HCT116 (cell line): ENCODE measurements at regions not wholly inside any gene's neighbourhood (a gene's known extent, or its start where the extent isn't known, plus 50 kb on each side); places are given as distances from the start of the nearest gene placed in this dataset.

Experiments used
- ATAC-seq: fragments of 200-7000 bp; cut with Tn5 transposase; 2 replicates; pipeline ENCODE4 v1.9.1; 2020; ENCODE audit warnings: mild to moderate bottlenecking, moderate library complexity
- BruUV-seq: library from RNA; stranded (reverse); fragments of 400-500 nt; replicated peaks from 2 replicates; lab custom pipeline; 2021; lab: Mats Ljungman, UMichigan
- CTCF ChIA-PET: fragments of 300-600 bp; sonication (Branson Sonifier 250); formaldehyde crosslinking; loops from one replicate; lab custom pipeline; 2021; ENCODE audit warnings: antibody characterized with exemption; lab: Charles Lee
- POLR2A ChIA-PET: fragments of 300-600, 350-600 bp; sonication (Branson Sonifier 250); formaldehyde crosslinking; loops from one replicate; lab custom pipeline; 2021; ENCODE audit warnings: antibody characterized with exemption; lab: Charles Lee
- RAD21 ChIA-PET, 2 experiments: fragments of 300-600 bp; sonication (Branson Sonifier 250); formaldehyde crosslinking; loops; one replicate each; lab custom pipeline; 2023; ENCODE audit warnings: low total read pairs in 2 of 2; ENCODE audit not compliant: uncharacterized antibody in 2 of 2, unreplicated experiment in 2 of 2, low non-redundant PET in 1 of 2; lab: Charles Lee
- DNase-seq: peaks from one replicate; pipeline ENCODE4 v3.0.0-alpha.2; 2010; ENCODE audit warnings: low read depth, low spot score
- H2AFZ ChIP-seq: fragments of 200-600 bp; shearing (Covaris generic), sonication (generic); 2 replicates; pipeline ENCODE4 v1.6.1; 2017; ENCODE audit warnings: low read depth, mixed run types, mixed read lengths, antibody characterized with exemption, low read length; ENCODE audit not compliant: poor library complexity, severe bottlenecking
- H3K27ac ChIP-seq: 2 replicates; pipeline ENCODE4 v1.5.1; 2012; ENCODE audit warnings: low read depth, low read length
- H3K27me3 ChIP-seq: fragments of 200-600 bp; sonication (generic); 2 replicates; pipeline ENCODE4 v1.6.1; 2016; ENCODE audit warnings: mixed run types, low read length, mixed read lengths; ENCODE audit not compliant: insufficient read depth
- H3K36me3 ChIP-seq, 2 experiments: fragments of 200-500 bp in 1 of 2; fragments of 200-600 bp in 1 of 2; sonication (Bioruptor generic) in 1 of 2; sonication (generic) in 1 of 2; 2 replicates each; pipeline versions ENCODE4 v1.5.1 to v1.6.1; 2014 to 2016; ENCODE audit warnings: low read length in 2 of 2, inconsistent platforms in 1 of 2, mixed read lengths in 1 of 2, mixed run types in 1 of 2; ENCODE audit not compliant: insufficient read depth in 2 of 2, control insufficient read depth in 1 of 2
- H3K4me1 ChIP-seq, 2 experiments: fragments of 200-600 bp in 1 of 2; sonication (generic) in 1 of 2; 2 replicates each; pipeline versions ENCODE4 v1.5.1 to v1.6.1; 2012 to 2017; ENCODE audit warnings: low read length in 2 of 2, inconsistent platforms in 1 of 2, mild to moderate bottlenecking in 1 of 2, mixed read lengths in 1 of 2, mixed run types in 1 of 2, moderate library complexity in 1 of 2; ENCODE audit not compliant: insufficient read depth in 2 of 2, control insufficient read depth in 1 of 2
- H3K4me2 ChIP-seq: fragments of 200-600 bp; sonication (generic); 2 replicates; pipeline ENCODE4 v1.6.1; 2017; ENCODE audit warnings: mixed run types, low read length, mixed read lengths
- H3K4me3 ChIP-seq, 2 experiments: fragments of 200-600 bp in 1 of 2; sonication (generic) in 1 of 2; replicated peaks in 1 of 2; 2 replicates each; pipeline ENCODE4 v1.5.1; 2011 to 2016; ENCODE audit warnings: low read length in 2 of 2, control low read depth in 1 of 2, low read depth in 1 of 2, mild to moderate bottlenecking in 1 of 2, mixed read lengths in 1 of 2, mixed run types in 1 of 2
- H3K79me2 ChIP-seq: fragments of 200-600 bp; sonication (generic); 2 replicates; pipeline ENCODE4 v1.6.1; 2017; ENCODE audit warnings: mild to moderate bottlenecking, mixed run types, low read length, moderate library complexity, mixed read lengths; ENCODE audit not compliant: insufficient read depth
- H3K9ac ChIP-seq: fragments of 200-600 bp; sonication (generic); 2 replicates; pipeline ENCODE4 v1.6.1; 2016; ENCODE audit warnings: low read length, mixed read lengths
- H3K9me2 ChIP-seq: fragments of 200-600 bp; sonication (generic), shearing (Covaris generic); 2 replicates; pipeline ENCODE4 v1.6.1; 2017; ENCODE audit warnings: mixed run types, mild to moderate bottlenecking, moderate library complexity; ENCODE audit not compliant: insufficient read depth
- H3K9me3 ChIP-seq, 2 experiments: fragments of 200-500 bp in 1 of 2; fragments of 200-600 bp in 1 of 2; sonication (Bioruptor generic) in 1 of 2; sonication (generic) in 1 of 2; 2 replicates each; pipeline ENCODE4 v1.6.1; 2014 to 2017; ENCODE audit warnings: low read length in 2 of 2, mixed read lengths in 2 of 2, inconsistent platforms in 1 of 2, low read depth in 1 of 2, mild to moderate bottlenecking in 1 of 2, mixed run types in 1 of 2, moderate library complexity in 1 of 2; ENCODE audit not compliant: control insufficient read depth in 1 of 2, insufficient read depth in 1 of 2
- H4K20me1 ChIP-seq: fragments of 200-600 bp; sonication (generic), shearing (Covaris generic); 2 replicates; pipeline ENCODE4 v1.6.1; 2017; ENCODE audit warnings: mixed run types, mild to moderate bottlenecking, moderate library complexity; ENCODE audit not compliant: insufficient read depth
- EGR1 ChIP-seq: IDR thresholded peaks from 2 replicates; pipeline ENCODE4 v1.6.1; 2012; ENCODE audit warnings: low read depth
- EZH2phosphoT487 ChIP-seq: fragments of 200-600 bp; IDR thresholded peaks from 2 replicates; pipeline ENCODE4 v1.6.1; 2018; ENCODE audit warnings: antibody characterized with exemption, borderline replicate concordance
- FOSL1 ChIP-seq: IDR thresholded peaks from 2 replicates; pipeline ENCODE4 v1.6.1; 2012; ENCODE audit warnings: low read depth
- SRF ChIP-seq: IDR thresholded peaks from 2 replicates; pipeline ENCODE4 v1.6.1; 2012; ENCODE audit warnings: low read depth
- YY1 ChIP-seq: IDR thresholded peaks from 2 replicates; pipeline ENCODE4 v1.6.1; 2011; ENCODE audit warnings: low read length, low read depth, moderate library complexity, mild to moderate bottlenecking; ENCODE audit not compliant: insufficient replicate concordance; ENCODE audit errors: extremely low read depth
- ZBTB33 ChIP-seq: IDR thresholded peaks from 2 replicates; pipeline ENCODE4 v1.6.1; 2011; ENCODE audit warnings: mild to moderate bottlenecking, low read length, moderate library complexity; ENCODE audit not compliant: insufficient replicate concordance; ENCODE audit errors: extremely low read depth
- ZFX ChIP-seq: fragments of 450-650 bp; IDR thresholded peaks from 2 replicates; pipeline ENCODE4 v1.6.1; 2017
- ZNF274 ChIP-seq: fragments of 200-500 bp; sonication (Bioruptor generic); IDR thresholded peaks from 2 replicates; pipeline ENCODE4 v1.6.1; 2014; ENCODE audit warnings: mild to moderate bottlenecking, low read depth, low read length, inconsistent platforms
- intact Hi-C: fragments of 100-400 bp; cut with micrococcal nuclease; formaldehyde crosslinking; loops from 2 replicates; pipeline ENCODE4 v1.10.0; 2022

DNA sequence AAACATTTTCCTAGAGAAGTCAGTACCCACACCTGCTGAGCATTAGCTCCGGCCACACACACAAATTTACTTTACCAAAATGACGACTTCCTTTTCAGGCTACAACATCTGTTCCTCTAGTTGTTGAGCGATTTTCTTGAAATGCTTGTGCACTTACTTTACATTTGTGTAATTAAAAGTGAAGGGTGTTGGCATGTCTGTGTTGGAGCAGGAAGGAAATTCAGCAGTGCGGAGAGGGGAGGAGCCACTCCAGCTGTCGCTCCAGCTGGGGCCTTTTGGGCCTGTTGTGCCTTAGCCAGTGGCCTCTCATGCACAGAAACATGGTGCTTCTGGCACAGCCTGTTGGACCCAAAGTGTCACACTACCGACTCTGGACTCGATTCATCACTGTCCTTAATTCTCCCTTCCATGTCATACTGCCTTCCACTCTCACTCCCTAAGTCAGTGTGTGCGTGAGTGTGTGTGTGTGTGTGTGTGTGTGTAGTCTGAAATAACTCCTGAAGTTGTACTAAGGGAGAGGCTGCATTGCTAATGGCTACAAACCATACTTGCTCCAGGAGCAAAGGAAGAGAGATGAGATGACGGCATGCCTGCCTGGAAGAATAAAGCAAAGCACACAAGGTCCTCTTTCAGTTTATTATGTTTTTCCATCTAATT lies 191.8 kb upstream of the ARG1 start:
- no peak for ATAC-seq
- Histone ChIP-seq H3K4me2 (no peak overlapping the region), H3K9ac (no peak overlapping the region), H4K20me1 (no peaks in the 10 kb centered on the region), H3K27me3 (no peaks in the 10 kb centered on the region), H3K4me3 (no peak overlapping the region), H2AFZ (no peak overlapping the region)
- RAD21 ChIA-PET, result no interaction called here
- intact Hi-C loops, result no loop called here
- POLR2A ChIA-PET, result no interaction called here
- no peak for TF ChIP-seq ZNF274
- TF ChIP-seq FOSL1, result no peak
- TF ChIP-seq YY1, result no peak
- no peak for TF ChIP-seq EGR1
- no peak for TF ChIP-seq ZBTB33
- TF ChIP-seq EZH2phosphoT487, result no peak
- no peak for TF ChIP-seq SRF
- no peak for TF ChIP-seq ZFX
- TF ChIP-seq, all 23 proteins: peak for 0
- Histone ChIP-seq H3K4me1 (no peaks in the 10 kb centered on the region), H3K36me3 (no peaks in the 10 kb centered on the region), H3K79me2 (no peaks in the 10 kb centered on the region), H3K9me3 (no peaks in the 10 kb centered on the region), H3K27ac (no peak overlapping the region), H3K9me2 (no peaks in the 10 kb centered on the region)
- BruUV-seq, result no TSS peak
- CTCF ChIA-PET, result no interaction called here
- no peak for DNase-seq
